B cell (primary cell): ENCODE measurements at regions not wholly inside any gene's neighbourhood (a gene's known extent, or its start where the extent isn't known, plus 50 kb on each side); places are given as distances from the start of the nearest gene placed in this dataset.

Experiments used
- ATAC-seq: fragments of 200-7000 bp; cut with Tn5 transposase; one replicate; pipeline ENCODE4 v1.10.0; 2021; ENCODE audit warnings: low read depth, mild to moderate bottlenecking, moderate number of reproducible peaks, moderate library complexity
- CTCF ChIA-PET: fragments of 350-600 bp; sonication (Branson Sonifier 250); formaldehyde crosslinking; loops from one replicate; lab custom pipeline; 2021; ENCODE audit warnings: antibody characterized with exemption, inconsistent platforms; lab: Charles Lee
- POLR2A ChIA-PET: fragments of 350-600 bp; sonication (Branson Sonifier 250); formaldehyde crosslinking; loops from one replicate; lab custom pipeline; 2021; ENCODE audit warnings: antibody characterized with exemption; lab: Charles Lee
- DNase-seq: peaks from one replicate; pipeline ENCODE4 v3.0.0; 2013
- H2AFZ ChIP-seq: 2 replicates; pipeline ENCODE4 v1.6.1; 2012; ENCODE audit warnings: mild to moderate bottlenecking, low read depth, low read length; ENCODE audit not compliant: insufficient read depth, poor library complexity, severe bottlenecking
- H3K27ac ChIP-seq, 2 donors: 1 replicate in 1 of 2; 2 replicates in 1 of 2; pipeline ENCODE4 v1.5.1; 2012 to 2013; ENCODE audit warnings: low read length in 2 of 2, mild to moderate bottlenecking in 2 of 2, moderate library complexity in 1 of 2
- H3K27me3 ChIP-seq, 4 experiments: fragments of 200-600 bp in 1 of 4; sonication (generic) in 1 of 4; replicated peaks in 1 of 4; 1 replicate in 2 of 4; 2 replicates in 2 of 4; pipeline versions ENCODE4 v1.6.1 to v1.7.0; 2013 to 2016; ENCODE audit warnings: low read length in 3 of 4, mild to moderate bottlenecking in 2 of 4, mixed read lengths in 1 of 4, moderate library complexity in 1 of 4; ENCODE audit not compliant: insufficient read depth in 4 of 4, control insufficient read depth in 3 of 4; ENCODE audit errors: control extremely low read depth in 1 of 4
- H3K36me3 ChIP-seq, 2 experiments: replicated peaks in 1 of 2; 1 replicate in 1 of 2; 2 replicates in 1 of 2; pipeline versions ENCODE4 v1.6.1 to v1.7.1; 2013; ENCODE audit warnings: low read length in 1 of 2; ENCODE audit not compliant: insufficient read depth in 2 of 2, control insufficient read depth in 1 of 2; ENCODE audit errors: control extremely low read depth in 1 of 2, extremely low read depth in 1 of 2
- H3K4me1 ChIP-seq, 2 donors: fragments of 200-600 bp in 1 of 2; sonication (generic) in 1 of 2; 1 replicate in 1 of 2; 2 replicates in 1 of 2; pipeline versions ENCODE4 v1.5.1 to v1.6.1; 2013 to 2017; ENCODE audit warnings: low read length in 2 of 2; ENCODE audit not compliant: control insufficient read depth in 2 of 2, insufficient read depth in 2 of 2
- H3K4me2 ChIP-seq: replicated peaks from 2 replicates; pipeline ENCODE3; 2012; ENCODE audit warnings: mild to moderate bottlenecking, low read depth, low read length; ENCODE audit not compliant: poor library complexity, severe bottlenecking
- H3K4me3 ChIP-seq, 5 experiments: fragments of 200-600 bp in 1 of 5; sonication (generic) in 1 of 5; 1 replicate in 3 of 5; 2 replicates in 2 of 5; pipeline versions ENCODE4 v1.5.1 to v1.7.0; 2011 to 2016; ENCODE audit warnings: low read length in 4 of 5, mild to moderate bottlenecking in 4 of 5, low read depth in 2 of 5, control low read depth in 1 of 5, moderate library complexity in 1 of 5; ENCODE audit not compliant: insufficient read depth in 1 of 5; ENCODE audit errors: control extremely low read depth in 1 of 5, extremely low read depth in 1 of 5
- H3K79me2 ChIP-seq: fragments of 200-600 bp; sonication (generic); one replicate; pipeline ENCODE4 v1.6.0; 2016; ENCODE audit warnings: low read length; ENCODE audit not compliant: control insufficient read depth, insufficient read depth
- H3K9ac ChIP-seq: fragments of 200-600 bp; sonication (generic); 2 replicates; pipeline ENCODE4 v1.6.1; 2017; ENCODE audit warnings: mild to moderate bottlenecking, low read length, moderate library complexity
- H3K9me3 ChIP-seq, 3 donors: one replicate each; pipeline versions ENCODE4 v1.6.1 to v1.7.1; 2013; ENCODE audit warnings: low read length in 2 of 3; ENCODE audit not compliant: control insufficient read depth in 2 of 3, insufficient read depth in 1 of 3; ENCODE audit errors: control extremely low read depth in 1 of 3
- H4K20me1 ChIP-seq: 2 replicates; pipeline ENCODE4 v1.6.0; 2012; ENCODE audit warnings: mild to moderate bottlenecking, low read length; ENCODE audit not compliant: insufficient read depth, control insufficient read depth, poor library complexity, severe bottlenecking
- H3K27ac Mint-ChIP-seq: one replicate; pipeline ENCODE4 v1.8.0; 2021; ENCODE audit warnings: mixed read lengths
- H3K27me3 Mint-ChIP-seq: one replicate; pipeline ENCODE4 v1.8.0; 2021; ENCODE audit warnings: mixed read lengths
- H3K4me1 Mint-ChIP-seq: one replicate; pipeline ENCODE4 v1.8.0; 2021; ENCODE audit warnings: mixed read lengths
- H3K4me3 Mint-ChIP-seq: one replicate; pipeline ENCODE4 v1.8.0; 2021; ENCODE audit warnings: mixed read lengths
- H3K9me3 Mint-ChIP-seq: one replicate; pipeline ENCODE4 v1.8.0; 2022; ENCODE audit warnings: mixed read lengths; ENCODE audit not compliant: insufficient read depth
- EZH2 ChIP-seq: IDR thresholded peaks from 2 replicates; pipeline ENCODE4 v1.6.1; 2012; ENCODE audit warnings: borderline replicate concordance, low read depth, mild to moderate bottlenecking, moderate library complexity, low read length; ENCODE audit not compliant: insufficient read depth, poor library complexity, severe bottlenecking
- WGBS: methylation state at CpG from one replicate; pipeline ENCODE4 v1.1.5; 2013; ENCODE audit warnings: missing lambda C conversion rate; ENCODE audit not compliant: insufficient coverage; 5-methylcytosine and 5-hydroxymethylcytosine counted together
- intact Hi-C: fragments of 100-400 bp; cut with micrococcal nuclease; formaldehyde crosslinking; loops from one replicate; pipeline ENCODE4 v1.10.0; 2022
- TF ChIP-seq, protein P1 (sequence below): fragments of 200-600 bp; IDR thresholded peaks from one replicate; pipeline ENCODE4 v1.8.0; 2022; ENCODE audit warnings: antibody characterized with exemption, mild to moderate bottlenecking

DNA sequence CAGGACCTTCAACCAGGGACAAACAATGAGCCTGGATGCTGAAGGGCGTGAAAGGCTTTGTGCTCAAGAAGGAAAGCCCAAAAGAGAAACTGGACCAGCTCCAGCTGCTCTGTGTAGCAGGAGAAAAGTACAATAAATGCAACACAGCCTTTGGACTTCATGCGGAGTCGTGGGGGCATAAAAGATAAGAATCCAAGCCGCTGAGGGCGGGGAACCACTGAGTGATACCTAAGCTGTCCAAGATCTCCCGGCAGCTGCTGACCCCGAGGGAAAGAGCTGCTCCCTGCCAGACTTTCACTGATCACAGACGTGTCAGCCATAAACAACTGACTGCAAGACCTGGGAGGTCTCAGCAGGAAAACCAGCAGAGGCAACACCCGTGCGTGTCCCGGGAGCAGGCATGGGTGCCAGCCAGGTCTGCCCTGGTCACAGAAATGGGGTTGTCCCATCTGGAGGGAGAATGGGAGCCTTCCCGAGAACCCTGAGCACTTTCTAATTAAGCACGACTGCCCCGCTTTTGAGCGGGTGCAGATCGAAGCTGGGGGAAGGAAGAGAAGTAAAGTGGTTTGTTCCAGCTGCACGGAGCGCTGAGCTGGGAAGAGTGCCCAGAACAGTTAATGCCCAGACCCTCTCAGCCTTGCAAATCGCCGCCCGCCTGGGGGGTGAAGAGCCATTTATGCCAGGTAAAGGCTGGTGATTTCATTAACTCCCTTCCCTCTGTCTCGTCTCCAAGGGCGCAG is 68.3 kb upstream of the TARDBP start:
- no peak for TF ChIP-seq EZH2
- TF ChIP-seq, protein P1, sequence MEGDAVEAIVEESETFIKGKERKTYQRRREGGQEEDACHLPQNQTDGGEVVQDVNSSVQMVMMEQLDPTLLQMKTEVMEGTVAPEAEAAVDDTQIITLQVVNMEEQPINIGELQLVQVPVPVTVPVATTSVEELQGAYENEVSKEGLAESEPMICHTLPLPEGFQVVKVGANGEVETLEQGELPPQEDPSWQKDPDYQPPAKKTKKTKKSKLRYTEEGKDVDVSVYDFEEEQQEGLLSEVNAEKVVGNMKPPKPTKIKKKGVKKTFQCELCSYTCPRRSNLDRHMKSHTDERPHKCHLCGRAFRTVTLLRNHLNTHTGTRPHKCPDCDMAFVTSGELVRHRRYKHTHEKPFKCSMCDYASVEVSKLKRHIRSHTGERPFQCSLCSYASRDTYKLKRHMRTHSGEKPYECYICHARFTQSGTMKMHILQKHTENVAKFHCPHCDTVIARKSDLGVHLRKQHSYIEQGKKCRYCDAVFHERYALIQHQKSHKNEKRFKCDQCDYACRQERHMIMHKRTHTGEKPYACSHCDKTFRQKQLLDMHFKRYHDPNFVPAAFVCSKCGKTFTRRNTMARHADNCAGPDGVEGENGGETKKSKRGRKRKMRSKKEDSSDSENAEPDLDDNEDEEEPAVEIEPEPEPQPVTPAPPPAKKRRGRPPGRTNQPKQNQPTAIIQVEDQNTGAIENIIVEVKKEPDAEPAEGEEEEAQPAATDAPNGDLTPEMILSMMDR = no peak
- H3K4me1 Mint-ChIP-seq = peaks cover 8% of the 10 kb centered on the region
- ChIA-PET POLR2A (no interaction called here), CTCF (interaction anchor here (0.6 to 2.0 kb wide), 3 partner anchors 11 to 449 kb away, joined by 3 to 11 read pairs (median 5); no protein-coding TSS in a partner anchor)
- no peak for ATAC-seq
- no peak for DNase-seq
- Histone ChIP-seq H3K9ac (no peak overlapping the region), H3K4me2 (peak overlapping the region; percentile 19), H3K27me3 (peaks cover 0 to 31% (median 12%) of the 10 kb centered on the region in 4 experiments), H3K4me1 (peaks cover 7 to 16% of the 10 kb centered on the region in 2 donors), H3K4me3 (no peak overlapping the region), H4K20me1 (no peaks in the 10 kb centered on the region), H2AFZ (peak overlapping the region; percentile 57), H3K36me3 (no peaks in the 10 kb centered on the region), H3K27ac (no peak overlapping the region), H3K79me2 (no peaks in the 10 kb centered on the region), H3K9me3 (no peaks in the 10 kb centered on the region)
- no peaks in the 10 kb centered on the region for H3K9me3 Mint-ChIP-seq
- WGBS = 5% methylated on average over 18 of the region's 23 CpGs
- no peak overlapping the region for H3K4me3 Mint-ChIP-seq
- no peak overlapping the region for H3K27ac Mint-ChIP-seq
- peaks cover 43% of the 10 kb centered on the region for H3K27me3 Mint-ChIP-seq
- intact Hi-C loops = loop anchor here (5.0 kb wide), 1 partner anchor 252 kb away; no protein-coding TSS in a partner anchor

GRCh38 chr1:10945991-10946509 is 66.4 kb upstream of the TARDBP start:
- no peak for ATAC-seq
- H4K20me1 ChIP-seq = no peaks in the 10 kb centered on the region
- POLR2A ChIA-PET = no interaction called here
- H3K4me3 ChIP-seq = no peak overlapping the region
- no peak overlapping the region for H3K27ac ChIP-seq
- no peaks in the 10 kb centered on the region for H3K9me3 Mint-ChIP-seq
- intact Hi-C loops = no loop called here
- peaks cover 2% of the 10 kb centered on the region for H3K4me1 Mint-ChIP-seq
- H3K9ac ChIP-seq = no peak overlapping the region
- WGBS = 91% methylated on average over 12 of the region's 19 CpGs
- H3K36me3 ChIP-seq = no peaks in the 10 kb centered on the region
- H2AFZ ChIP-seq = no peak overlapping the region
- H3K4me3 Mint-ChIP-seq = no peak overlapping the region
- peaks cover 36% of the 10 kb centered on the region for H3K27me3 Mint-ChIP-seq
- peaks cover 0 to 32% (median 12%) of the 10 kb centered on the region in 4 experiments for H3K27me3 ChIP-seq
- TF ChIP-seq, protein P1 = no peak
- TF ChIP-seq EZH2 = no peak
- H3K4me2 ChIP-seq = no peak overlapping the region
- no peaks in the 10 kb centered on the region for H3K9me3 ChIP-seq
- CTCF ChIA-PET = no interaction called here
- no peak for DNase-seq
- no peak overlapping the region for H3K27ac Mint-ChIP-seq
- H3K79me2 ChIP-seq = no peaks in the 10 kb centered on the region
- peaks cover 7 to 8% of the 10 kb centered on the region in 2 donors for H3K4me1 ChIP-seq
